ENCODE measurements at regions not wholly inside any gene's neighbourhood (a gene's known extent, or its start where the extent isn't known, plus 50 kb on each side); places are given as distances from the start of the nearest gene placed in this dataset.

DNA sequence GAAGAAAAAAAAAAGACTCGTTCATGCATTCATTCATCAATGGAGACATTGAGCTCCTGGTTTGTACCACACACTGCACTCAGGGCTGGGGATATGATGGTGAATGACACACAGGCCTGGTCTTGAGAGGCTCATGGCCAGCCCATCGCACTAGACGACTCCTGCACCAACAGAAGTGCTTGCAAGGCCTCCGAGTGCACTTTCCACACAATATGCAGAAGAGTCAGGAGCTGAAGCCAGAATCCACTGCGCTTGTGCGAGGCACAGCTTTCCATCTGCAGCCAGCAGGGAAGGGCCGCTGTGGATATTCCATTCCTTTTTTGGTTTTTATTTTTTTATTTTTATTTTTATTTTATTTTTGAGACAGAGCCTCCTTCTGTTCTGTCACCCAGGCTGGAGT lies 192.4 kb downstream of the DICER1 start:
- in situ Hi-C loops (cut with HindIII; ENCODE audit: low pct_ligation_motif_present, low sequenced_read_pairs), result no loop called here
- TF ChIP-seq, protein P1, sequence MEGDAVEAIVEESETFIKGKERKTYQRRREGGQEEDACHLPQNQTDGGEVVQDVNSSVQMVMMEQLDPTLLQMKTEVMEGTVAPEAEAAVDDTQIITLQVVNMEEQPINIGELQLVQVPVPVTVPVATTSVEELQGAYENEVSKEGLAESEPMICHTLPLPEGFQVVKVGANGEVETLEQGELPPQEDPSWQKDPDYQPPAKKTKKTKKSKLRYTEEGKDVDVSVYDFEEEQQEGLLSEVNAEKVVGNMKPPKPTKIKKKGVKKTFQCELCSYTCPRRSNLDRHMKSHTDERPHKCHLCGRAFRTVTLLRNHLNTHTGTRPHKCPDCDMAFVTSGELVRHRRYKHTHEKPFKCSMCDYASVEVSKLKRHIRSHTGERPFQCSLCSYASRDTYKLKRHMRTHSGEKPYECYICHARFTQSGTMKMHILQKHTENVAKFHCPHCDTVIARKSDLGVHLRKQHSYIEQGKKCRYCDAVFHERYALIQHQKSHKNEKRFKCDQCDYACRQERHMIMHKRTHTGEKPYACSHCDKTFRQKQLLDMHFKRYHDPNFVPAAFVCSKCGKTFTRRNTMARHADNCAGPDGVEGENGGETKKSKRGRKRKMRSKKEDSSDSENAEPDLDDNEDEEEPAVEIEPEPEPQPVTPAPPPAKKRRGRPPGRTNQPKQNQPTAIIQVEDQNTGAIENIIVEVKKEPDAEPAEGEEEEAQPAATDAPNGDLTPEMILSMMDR (IDR thresholded peaks at IDR 0.05; ENCODE audit: low read depth, low read length, missing control alignments), result no peak
- no peaks in the 10 kb centered on the region for H3K36me3 ChIP-seq (replicated peaks)
- DNase-seq, result no peak
- H3K27ac ChIP-seq, result no peak overlapping the region
- H3K27me3 ChIP-seq (replicated peaks), result no peaks in the 10 kb centered on the region
- no peak overlapping the region for H3K4me3 ChIP-seq (ENCODE audit: low read depth, low read length)

DNA sequence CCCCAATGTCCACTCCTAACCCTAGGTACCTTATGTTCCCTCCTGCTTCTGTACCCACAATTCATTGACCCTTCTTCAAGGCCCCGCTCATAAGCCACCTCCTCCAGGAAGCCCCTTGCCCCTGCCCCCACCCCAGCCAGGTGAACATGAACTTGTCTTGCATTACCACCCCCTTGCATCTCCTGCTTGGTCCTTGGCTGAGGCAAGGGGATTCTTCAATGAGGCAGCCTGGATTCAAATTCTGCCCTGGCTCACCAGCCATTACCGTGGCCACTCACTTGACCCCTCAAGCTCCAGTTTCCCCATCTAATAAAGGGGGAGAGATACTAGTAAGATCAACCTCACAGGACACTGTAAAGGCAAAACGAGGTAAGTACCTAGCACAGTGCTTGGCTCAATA lies 193.1 kb downstream of the DICER1 start:
- in situ Hi-C loops (cut with HindIII; ENCODE audit: low pct_ligation_motif_present, low sequenced_read_pairs), result no loop called here
- no peak overlapping the region for H3K27ac ChIP-seq
- DNase-seq, result no peak
- H3K4me3 ChIP-seq (ENCODE audit: low read depth, low read length), result no peak overlapping the region
- H3K27me3 ChIP-seq (replicated peaks), result no peaks in the 10 kb centered on the region
- TF ChIP-seq, protein P1 (IDR thresholded peaks at IDR 0.05; ENCODE audit: low read depth, low read length, missing control alignments), result no peak
- no peaks in the 10 kb centered on the region for H3K36me3 ChIP-seq (replicated peaks)

DNA sequence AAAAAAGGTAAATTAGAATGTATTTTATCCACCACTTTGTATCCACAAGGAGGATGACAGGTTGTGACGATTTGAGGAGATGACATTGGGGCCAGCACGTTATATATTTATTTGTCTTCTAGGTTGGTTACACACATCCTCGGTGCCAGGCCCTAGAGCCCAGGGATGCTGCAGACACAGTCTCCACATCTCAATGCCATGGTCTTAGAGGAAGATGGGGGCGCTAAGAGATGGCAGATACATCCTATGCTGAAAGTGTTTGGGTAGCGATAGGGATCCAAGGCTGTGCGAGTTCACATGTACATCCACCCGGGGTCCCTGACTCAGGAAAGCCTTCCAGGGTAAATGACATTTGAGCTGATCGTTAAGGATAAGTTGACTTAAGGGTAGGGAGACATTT lies 193.1 kb upstream of the GSC start:
- H3K36me3 ChIP-seq (replicated peaks), result no peaks in the 10 kb centered on the region
- no peak for DNase-seq
- no peak overlapping the region for H3K4me3 ChIP-seq (ENCODE audit: low read depth, low read length)
- TF ChIP-seq, protein P1 (IDR thresholded peaks at IDR 0.05; ENCODE audit: low read depth, low read length, missing control alignments), result no peak
- no peaks in the 10 kb centered on the region for H3K27me3 ChIP-seq (replicated peaks)
- H3K27ac ChIP-seq, result no peak overlapping the region
- in situ Hi-C loops (cut with HindIII; ENCODE audit: low pct_ligation_motif_present, low sequenced_read_pairs), result no loop called here

DNA sequence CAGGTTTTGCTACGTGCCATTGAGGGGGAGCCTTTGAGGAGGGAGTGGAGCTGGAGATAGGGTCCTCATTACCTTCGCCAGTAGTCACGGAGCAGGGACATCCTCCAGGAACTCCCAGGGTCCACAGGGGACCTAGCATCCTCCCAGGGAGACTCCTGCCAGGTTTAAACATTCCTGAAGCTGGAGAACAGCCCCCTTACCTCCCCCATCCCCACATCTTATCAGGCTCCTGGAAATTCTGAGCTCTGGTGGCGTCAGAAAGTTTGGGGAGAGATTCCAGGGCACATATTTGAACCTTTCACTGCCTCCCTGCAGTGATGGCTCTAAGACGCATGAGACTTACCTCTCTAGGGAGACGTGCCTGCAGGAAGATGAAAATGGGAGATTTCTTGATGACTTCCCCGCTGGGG lies 192.3 kb upstream of the GSC start:
- no peaks in the 10 kb centered on the region for H3K27me3 ChIP-seq (replicated peaks)
- in situ Hi-C loops (cut with HindIII; ENCODE audit: low pct_ligation_motif_present, low sequenced_read_pairs), result no loop called here
- H3K4me3 ChIP-seq (ENCODE audit: low read depth, low read length), result no peak overlapping the region
- no peak for DNase-seq
- H3K36me3 ChIP-seq (replicated peaks), result no peaks in the 10 kb centered on the region
- no peak overlapping the region for H3K27ac ChIP-seq
- TF ChIP-seq, protein P1 (IDR thresholded peaks at IDR 0.05; ENCODE audit: low read depth, low read length, missing control alignments), result no peak

DNA sequence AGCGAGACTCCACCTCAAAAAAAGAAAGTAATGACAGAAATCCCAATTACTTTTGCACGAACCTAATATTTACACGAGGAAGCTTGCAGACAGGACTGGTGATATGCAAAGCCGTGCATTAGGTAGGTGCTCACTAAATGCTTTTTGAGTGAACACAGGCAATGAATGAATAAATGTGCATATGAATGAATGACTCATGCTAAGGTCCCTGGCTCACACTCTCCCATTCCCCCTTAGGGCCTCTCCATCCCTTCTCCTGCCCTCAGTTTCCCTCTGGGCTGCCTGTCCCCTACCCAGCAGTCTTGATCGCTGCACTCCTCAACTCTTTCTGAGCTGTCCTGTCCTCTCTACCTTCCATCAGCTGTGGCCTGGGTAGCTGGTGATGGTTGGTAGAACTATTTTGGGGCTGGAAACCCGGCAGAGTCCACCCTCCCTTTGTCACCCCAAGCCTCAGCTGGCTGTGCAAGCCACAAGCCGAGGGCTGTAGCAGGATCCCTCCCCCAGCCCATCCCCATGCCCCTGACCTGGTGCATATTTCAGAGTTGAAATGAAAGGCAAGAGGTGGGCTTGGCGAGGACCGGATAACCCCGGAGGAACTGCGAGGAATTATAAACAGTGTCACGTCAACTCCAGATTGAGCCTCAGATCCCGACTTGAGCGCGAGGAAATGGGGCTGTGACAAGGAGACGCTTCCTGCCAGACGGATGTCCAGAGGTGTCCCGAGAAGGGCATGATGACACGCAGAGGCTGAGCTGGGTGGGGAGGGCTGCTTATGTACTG lies 191.7 kb upstream of the GSC start:
- TF ChIP-seq, protein P1 (IDR thresholded peaks at IDR 0.05; ENCODE audit: low read depth, low read length, missing control alignments), result no peak
- in situ Hi-C loops (cut with HindIII; ENCODE audit: low pct_ligation_motif_present, low sequenced_read_pairs), result no loop called here
- Histone ChIP-seq H3K27ac (no peak overlapping the region), H3K4me3 (ENCODE audit: low read depth, low read length) (no peak overlapping the region), H3K27me3 (replicated peaks) (no peaks in the 10 kb centered on the region), H3K36me3 (replicated peaks) (no peaks in the 10 kb centered on the region)
- DNase-seq, result no peak

Data from brain microvascular endothelial cell (primary cell).